ENCODE measurements at regions not wholly inside any gene's neighbourhood (a gene's known extent, or its start where the extent isn't known, plus 50 kb on each side); places are given as distances from the start of the nearest gene placed in this dataset.

- no peak for DNase-seq (ENCODE audit: low read depth)
Observed at GRCh38 chr1:219276049-219276738, 102.5 kb downstream of the LYPLAL1 start.

- DNase-seq (ENCODE audit: low read depth), result no peak
Observed at GRCh38 chr1:219273088-219273686, 99.5 kb downstream of the LYPLAL1 start.

- no peak for DNase-seq (ENCODE audit: low read depth)
Observed at GRCh38 chr1:219271818-219272535, 98.3 kb downstream of the LYPLAL1 start.

GRCh38 chr1:219269171-219269570 lies 95.5 kb downstream of the LYPLAL1 start:
- no peak for DNase-seq (ENCODE audit: low read depth)

GRCh38 chr1:219266524-219266923 lies 92.8 kb downstream of the LYPLAL1 start:
- no peak for DNase-seq (ENCODE audit: low read depth)

- no peak for DNase-seq (ENCODE audit: low read depth)
Observed at GRCh38 chr1:219265026-219265515, 91.4 kb downstream of the LYPLAL1 start.

- no peak for DNase-seq (ENCODE audit: low read depth)
Observed at GRCh38 chr1:219264561-219264960, 90.9 kb downstream of the LYPLAL1 start.

Data from stimulated activated CD4-positive, alpha-beta T cell treated with anti-CD3 and anti-CD28 coated beads, Interleukin-2, amount 100 ng/mL, for 4 hours (primary cell).